ENCODE measurements at regions not wholly inside any gene's neighbourhood (a gene's known extent, or its start where the extent isn't known, plus 50 kb on each side); places are given as distances from the start of the nearest gene placed in this dataset.

GRCh38 chr15:81899730-81900129 is 146.1 kb downstream of the MEX3B start:
- H3K27ac Mint-ChIP-seq: no peak overlapping the region
- no peaks in the 10 kb centered on the region for H3K27me3 Mint-ChIP-seq (ENCODE audit: low read depth)
- H3K36me3 Mint-ChIP-seq: peaks cover 6% of the 10 kb centered on the region
- H3K4me1 Mint-ChIP-seq: peaks cover 8% of the 10 kb centered on the region
- no peaks in the 10 kb centered on the region for H3K9me3 Mint-ChIP-seq
- TF ChIP-seq CTCF (IDR thresholded peaks at IDR 0.05; ENCODE audit: unreplicated experiment): no peak
- no peak for DNase-seq (ENCODE audit: low spot score in 2 of 2, unreplicated experiment in 2 of 2)
- H3K4me3 Mint-ChIP-seq: no peak overlapping the region

GRCh38 chr15:81899024-81899423 is 146.8 kb downstream of the MEX3B start:
- no peak for DNase-seq (ENCODE audit: low spot score in 2 of 2, unreplicated experiment in 2 of 2)
- no peaks in the 10 kb centered on the region for H3K27me3 Mint-ChIP-seq (ENCODE audit: low read depth)

GRCh38 chr15:81897057-81897677 is 148.7 kb downstream of the MEX3B start:
- Mint-ChIP-seq H3K4me1 (peaks cover 8% of the 10 kb centered on the region), H3K4me3 (no peak overlapping the region), H3K27me3 (ENCODE audit: low read depth) (no peaks in the 10 kb centered on the region), H3K9me3 (no peaks in the 10 kb centered on the region), H3K27ac (no peak overlapping the region), H3K36me3 (peaks cover 6% of the 10 kb centered on the region)
- no peak for TF ChIP-seq CTCF (IDR thresholded peaks at IDR 0.05; ENCODE audit: unreplicated experiment)
- no peak for DNase-seq (ENCODE audit: low spot score in 2 of 2, unreplicated experiment in 2 of 2)

More at GRCh38 chr15:81899024-81899423, 146.8 kb downstream of the MEX3B start:
- Mint-ChIP-seq H3K4me3 (no peak overlapping the region), H3K9me3 (no peaks in the 10 kb centered on the region), H3K4me1 (peaks cover 8% of the 10 kb centered on the region), H3K36me3 (peaks cover 6% of the 10 kb centered on the region), H3K27ac (no peak overlapping the region)
- no peak for TF ChIP-seq CTCF (IDR thresholded peaks at IDR 0.05; ENCODE audit: unreplicated experiment)

- Mint-ChIP-seq H3K27me3 (ENCODE audit: low read depth) (no peaks in the 10 kb centered on the region), H3K36me3 (peaks cover 3% of the 10 kb centered on the region), H3K27ac (no peak overlapping the region), H3K4me1 (peaks cover 5% of the 10 kb centered on the region), H3K9me3 (no peaks in the 10 kb centered on the region), H3K4me3 (no peak overlapping the region)
- TF ChIP-seq CTCF (IDR thresholded peaks at IDR 0.05; ENCODE audit: unreplicated experiment): no peak
- DNase-seq (ENCODE audit: low spot score in 2 of 2, unreplicated experiment in 2 of 2): no peak
These were observed 149.5 kb downstream of the MEX3B start for GRCh38 chr15:81896356-81896755.

GRCh38 chr15:81895723-81896122 is 150.1 kb downstream of the MEX3B start:
- Mint-ChIP-seq H3K27me3 (ENCODE audit: low read depth) (no peaks in the 10 kb centered on the region), H3K36me3 (peaks cover 3% of the 10 kb centered on the region), H3K27ac (no peak overlapping the region), H3K4me3 (no peak overlapping the region), H3K4me1 (no peaks in the 10 kb centered on the region), H3K9me3 (no peaks in the 10 kb centered on the region)
- TF ChIP-seq CTCF (IDR thresholded peaks at IDR 0.05; ENCODE audit: unreplicated experiment): no peak
- no peak for DNase-seq (ENCODE audit: low spot score in 2 of 2, unreplicated experiment in 2 of 2)

GRCh38 chr15:81894061-81894460 is 151.8 kb downstream of the MEX3B start:
- no peak for TF ChIP-seq CTCF (IDR thresholded peaks at IDR 0.05; ENCODE audit: unreplicated experiment)
- no peak overlapping the region for H3K4me3 Mint-ChIP-seq
- DNase-seq (ENCODE audit: low spot score in 2 of 2, unreplicated experiment in 2 of 2): no peak
- H3K27me3 Mint-ChIP-seq (ENCODE audit: low read depth): no peaks in the 10 kb centered on the region
- H3K27ac Mint-ChIP-seq: no peak overlapping the region
- no peaks in the 10 kb centered on the region for H3K9me3 Mint-ChIP-seq
- no peaks in the 10 kb centered on the region for H3K4me1 Mint-ChIP-seq
- peaks cover under 1% of the 10 kb centered on the region for H3K36me3 Mint-ChIP-seq
